ENCODE measurements at regions not wholly inside any gene's neighbourhood (a gene's known extent, or its start where the extent isn't known, plus 50 kb on each side); places are given as distances from the start of the nearest gene placed in this dataset.

DNA sequence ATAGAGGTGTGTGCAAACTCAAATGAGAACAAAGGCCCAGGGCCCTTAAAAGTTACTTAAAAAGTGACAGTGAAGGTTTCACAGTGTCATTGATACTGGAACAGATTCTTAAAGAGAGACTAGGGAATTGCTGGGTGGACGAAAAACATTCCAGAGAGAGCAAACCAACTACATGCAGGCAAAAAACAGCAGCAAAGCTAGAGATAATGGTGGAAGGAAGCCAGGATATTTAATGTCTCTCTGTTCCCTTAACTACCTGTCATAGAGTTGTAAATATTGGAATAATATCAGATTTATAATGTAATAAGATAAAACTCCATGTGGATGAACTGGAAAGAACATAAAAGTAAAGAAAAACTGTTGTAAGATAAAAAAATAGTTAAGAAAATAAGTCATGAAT, 508.6 kb downstream of the TAF11L14 start:
- no peaks in the 10 kb centered on the region for H3K36me3 ChIP-seq (ENCODE audit: control insufficient read depth, insufficient read depth, low read length)
- no peak overlapping the region for H3K9ac ChIP-seq (ENCODE audit: insufficient read depth in 1 of 2, low read depth in 2 of 2, low read length in 2 of 2)
- TF ChIP-seq SRSF1 (IDR thresholded peaks at IDR 0.05; ENCODE audit: low read depth, low read length) (no peak), MBD2 (IDR thresholded peaks at IDR 0.05; ENCODE audit: borderline replicate concordance, low read depth) (no peak), KAT8 (IDR thresholded peaks at IDR 0.05; ENCODE audit: low read depth) (no peak), CREBBP (IDR thresholded peaks at IDR 0.05; ENCODE audit: low read depth, low read length) (no peak), FOSL1 (tag; conservative IDR thresholded peaks at IDR 0.05) (no peak), KAT7 (CRISPR knock-in tag; IDR thresholded peaks at IDR 0.05; ENCODE audit: borderline replicate concordance) (no peak)
- TF ChIP-seq, protein P1, sequence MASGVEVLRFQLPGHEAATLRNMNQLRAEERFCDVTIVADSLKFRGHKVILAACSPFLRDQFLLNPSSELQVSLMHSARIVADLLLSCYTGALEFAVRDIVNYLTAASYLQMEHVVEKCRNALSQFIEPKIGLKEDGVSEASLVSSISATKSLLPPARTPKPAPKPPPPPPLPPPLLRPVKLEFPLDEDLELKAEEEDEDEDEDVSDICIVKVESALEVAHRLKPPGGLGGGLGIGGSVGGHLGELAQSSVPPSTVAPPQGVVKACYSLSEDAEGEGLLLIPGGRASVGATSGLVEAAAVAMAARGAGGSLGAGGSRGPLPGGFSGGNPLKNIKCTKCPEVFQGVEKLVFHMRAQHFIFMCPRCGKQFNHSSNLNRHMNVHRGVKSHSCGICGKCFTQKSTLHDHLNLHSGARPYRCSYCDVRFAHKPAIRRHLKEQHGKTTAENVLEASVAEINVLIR (CRISPR knock-in tag; IDR thresholded peaks at IDR 0.05) = no peak
- TF ChIP-seq, protein P2, sequence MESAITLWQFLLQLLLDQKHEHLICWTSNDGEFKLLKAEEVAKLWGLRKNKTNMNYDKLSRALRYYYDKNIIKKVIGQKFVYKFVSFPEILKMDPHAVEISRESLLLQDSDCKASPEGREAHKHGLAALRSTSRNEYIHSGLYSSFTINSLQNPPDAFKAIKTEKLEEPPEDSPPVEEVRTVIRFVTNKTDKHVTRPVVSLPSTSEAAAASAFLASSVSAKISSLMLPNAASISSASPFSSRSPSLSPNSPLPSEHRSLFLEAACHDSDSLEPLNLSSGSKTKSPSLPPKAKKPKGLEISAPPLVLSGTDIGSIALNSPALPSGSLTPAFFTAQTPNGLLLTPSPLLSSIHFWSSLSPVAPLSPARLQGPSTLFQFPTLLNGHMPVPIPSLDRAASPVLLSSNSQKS (CRISPR knock-in tag; IDR thresholded peaks at IDR 0.05) = no peak
- ATAC-seq (no peak), DNase-seq (ENCODE audit: extremely low read depth in 1 of 4, low spot score in 3 of 4) (no peak), FAIRE-seq (no peak)
- H3K9me1 ChIP-seq (ENCODE audit: control insufficient read depth, insufficient read depth, low read length) = no peaks in the 10 kb centered on the region
- no TSS peak for BruUV-seq (replicated peaks)
- no peaks in the 10 kb centered on the region for H3K4me1 ChIP-seq (replicated peaks in 1 of 2; ENCODE audit: control insufficient read depth in 2 of 2, insufficient read depth in 2 of 2, low read length in 2 of 2)
- 0% methylated on average over 1 of the region's 1 CpG for WGBS (ENCODE audit: insufficient coverage, low coverage, missing lambda C conversion rate)
- no peaks in the 10 kb centered on the region for H3K27me3 ChIP-seq (ENCODE audit: control insufficient read depth in 2 of 2, insufficient read depth in 2 of 2, low read length in 2 of 2)
- H3K27ac ChIP-seq (ENCODE audit: extremely low read depth, low read depth, low read length) = no peak overlapping the region
- no peaks in the 10 kb centered on the region for H3K79me2 ChIP-seq (ENCODE audit: control insufficient read depth, insufficient read depth, low read length)
- no peak overlapping the region for H2AFZ ChIP-seq (ENCODE audit: low read depth, low read length)
- H3K9me3 ChIP-seq (replicated peaks; ENCODE audit: control insufficient read depth, insufficient read depth, low read depth, low read length) = no peaks in the 10 kb centered on the region
- H3K4me2 ChIP-seq (ENCODE audit: insufficient read depth, low read length) = no peak overlapping the region
- intact Hi-C loops (cut with micrococcal nuclease) (no loop called here), in situ Hi-C loops (cut with MboI) (no loop called here)
- no peaks in the 10 kb centered on the region for H4K20me1 ChIP-seq (replicated peaks; ENCODE audit: control insufficient read depth, insufficient read depth, low read length)
- H3K4me3 ChIP-seq = no peak overlapping the region
- ChIA-PET POLR2A (no interaction called here), CTCF (ENCODE audit: low intra/inter-chr PET ratio) (no interaction called here)
